ENCODE measurements at regions not wholly inside any gene's neighbourhood (a gene's known extent, or its start where the extent isn't known, plus 50 kb on each side); places are given as distances from the start of the nearest gene placed in this dataset.

DNA sequence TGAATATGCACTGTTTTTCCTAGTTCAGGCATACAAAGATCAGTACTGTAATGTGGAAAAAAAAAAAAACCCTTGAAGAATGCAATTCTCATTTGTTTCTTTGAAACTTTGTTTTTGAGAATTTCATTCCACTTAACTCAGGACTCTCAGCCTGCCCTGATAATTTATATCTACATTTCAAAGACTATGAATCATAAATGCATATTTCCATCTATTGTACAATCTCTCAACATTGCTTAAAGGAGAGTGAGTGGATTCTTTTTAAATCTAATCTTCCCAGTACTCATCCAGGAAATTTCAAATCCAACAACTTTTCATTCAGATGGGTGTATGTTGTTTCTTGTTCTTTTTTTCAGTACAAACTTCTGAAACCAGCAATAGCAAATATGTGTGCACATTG is 322.2 kb upstream of the DDI1 start:
- Histone ChIP-seq H3K79me2 (replicated peaks; ENCODE audit: insufficient read depth, low read length) (no peaks in the 10 kb centered on the region), H3K4me2 (ENCODE audit: low read length) (no peak overlapping the region), H3F3A (ENCODE audit: insufficient read depth, low read length, poor library complexity, severe bottlenecking) (no peaks in the 10 kb centered on the region), H4K20me1 (ENCODE audit: insufficient read depth) (no peaks in the 10 kb centered on the region), H3K27me3 (ENCODE audit: insufficient read depth, low read depth, low read length) (no peaks in the 10 kb centered on the region), H3K36me3 (ENCODE audit: insufficient read depth, low read length) (no peaks in the 10 kb centered on the region), H3K4me3 (ENCODE audit: low read length) (no peak overlapping the region), H3K9me2 (ENCODE audit: insufficient read depth, low read length) (no peaks in the 10 kb centered on the region), H2AFZ (ENCODE audit: low read depth, low read length) (no peak overlapping the region), H3K27ac (ENCODE audit: low read length) (no peak overlapping the region), H3K9ac (ENCODE audit: low read length) (no peak overlapping the region), H3K9me3 (ENCODE audit: low read length) (no peaks in the 10 kb centered on the region)
- no peak for TF ChIP-seq RAD21 (conservative IDR thresholded peaks at IDR 0.05)
- TF ChIP-seq, protein P1, sequence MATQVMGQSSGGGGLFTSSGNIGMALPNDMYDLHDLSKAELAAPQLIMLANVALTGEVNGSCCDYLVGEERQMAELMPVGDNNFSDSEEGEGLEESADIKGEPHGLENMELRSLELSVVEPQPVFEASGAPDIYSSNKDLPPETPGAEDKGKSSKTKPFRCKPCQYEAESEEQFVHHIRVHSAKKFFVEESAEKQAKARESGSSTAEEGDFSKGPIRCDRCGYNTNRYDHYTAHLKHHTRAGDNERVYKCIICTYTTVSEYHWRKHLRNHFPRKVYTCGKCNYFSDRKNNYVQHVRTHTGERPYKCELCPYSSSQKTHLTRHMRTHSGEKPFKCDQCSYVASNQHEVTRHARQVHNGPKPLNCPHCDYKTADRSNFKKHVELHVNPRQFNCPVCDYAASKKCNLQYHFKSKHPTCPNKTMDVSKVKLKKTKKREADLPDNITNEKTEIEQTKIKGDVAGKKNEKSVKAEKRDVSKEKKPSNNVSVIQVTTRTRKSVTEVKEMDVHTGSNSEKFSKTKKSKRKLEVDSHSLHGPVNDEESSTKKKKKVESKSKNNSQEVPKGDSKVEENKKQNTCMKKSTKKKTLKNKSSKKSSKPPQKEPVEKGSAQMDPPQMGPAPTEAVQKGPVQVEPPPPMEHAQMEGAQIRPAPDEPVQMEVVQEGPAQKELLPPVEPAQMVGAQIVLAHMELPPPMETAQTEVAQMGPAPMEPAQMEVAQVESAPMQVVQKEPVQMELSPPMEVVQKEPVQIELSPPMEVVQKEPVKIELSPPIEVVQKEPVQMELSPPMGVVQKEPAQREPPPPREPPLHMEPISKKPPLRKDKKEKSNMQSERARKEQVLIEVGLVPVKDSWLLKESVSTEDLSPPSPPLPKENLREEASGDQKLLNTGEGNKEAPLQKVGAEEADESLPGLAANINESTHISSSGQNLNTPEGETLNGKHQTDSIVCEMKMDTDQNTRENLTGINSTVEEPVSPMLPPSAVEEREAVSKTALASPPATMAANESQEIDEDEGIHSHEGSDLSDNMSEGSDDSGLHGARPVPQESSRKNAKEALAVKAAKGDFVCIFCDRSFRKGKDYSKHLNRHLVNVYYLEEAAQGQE (IDR thresholded peaks at IDR 0.05; ENCODE audit: borderline replicate concordance): no peak
- TF ChIP-seq MXI1 (conservative IDR thresholded peaks at IDR 0.05; ENCODE audit: poor library complexity, severe bottlenecking): no peak
- TF ChIP-seq POLR2AphosphoS5 (IDR thresholded peaks at IDR 0.05): no peak
- TF ChIP-seq EZH2 (IDR thresholded peaks at IDR 0.05; ENCODE audit: borderline replicate concordance, insufficient read depth, low read length, poor library complexity, severe bottlenecking): no peak
- TF ChIP-seq, protein P2, sequence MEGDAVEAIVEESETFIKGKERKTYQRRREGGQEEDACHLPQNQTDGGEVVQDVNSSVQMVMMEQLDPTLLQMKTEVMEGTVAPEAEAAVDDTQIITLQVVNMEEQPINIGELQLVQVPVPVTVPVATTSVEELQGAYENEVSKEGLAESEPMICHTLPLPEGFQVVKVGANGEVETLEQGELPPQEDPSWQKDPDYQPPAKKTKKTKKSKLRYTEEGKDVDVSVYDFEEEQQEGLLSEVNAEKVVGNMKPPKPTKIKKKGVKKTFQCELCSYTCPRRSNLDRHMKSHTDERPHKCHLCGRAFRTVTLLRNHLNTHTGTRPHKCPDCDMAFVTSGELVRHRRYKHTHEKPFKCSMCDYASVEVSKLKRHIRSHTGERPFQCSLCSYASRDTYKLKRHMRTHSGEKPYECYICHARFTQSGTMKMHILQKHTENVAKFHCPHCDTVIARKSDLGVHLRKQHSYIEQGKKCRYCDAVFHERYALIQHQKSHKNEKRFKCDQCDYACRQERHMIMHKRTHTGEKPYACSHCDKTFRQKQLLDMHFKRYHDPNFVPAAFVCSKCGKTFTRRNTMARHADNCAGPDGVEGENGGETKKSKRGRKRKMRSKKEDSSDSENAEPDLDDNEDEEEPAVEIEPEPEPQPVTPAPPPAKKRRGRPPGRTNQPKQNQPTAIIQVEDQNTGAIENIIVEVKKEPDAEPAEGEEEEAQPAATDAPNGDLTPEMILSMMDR (IDR thresholded peaks at IDR 0.05; ENCODE audit: poor library complexity, severe bottlenecking): no peak
- no peak for TF ChIP-seq EP300 (conservative IDR thresholded peaks at IDR 0.05; ENCODE audit: poor library complexity, severe bottlenecking)

DNA sequence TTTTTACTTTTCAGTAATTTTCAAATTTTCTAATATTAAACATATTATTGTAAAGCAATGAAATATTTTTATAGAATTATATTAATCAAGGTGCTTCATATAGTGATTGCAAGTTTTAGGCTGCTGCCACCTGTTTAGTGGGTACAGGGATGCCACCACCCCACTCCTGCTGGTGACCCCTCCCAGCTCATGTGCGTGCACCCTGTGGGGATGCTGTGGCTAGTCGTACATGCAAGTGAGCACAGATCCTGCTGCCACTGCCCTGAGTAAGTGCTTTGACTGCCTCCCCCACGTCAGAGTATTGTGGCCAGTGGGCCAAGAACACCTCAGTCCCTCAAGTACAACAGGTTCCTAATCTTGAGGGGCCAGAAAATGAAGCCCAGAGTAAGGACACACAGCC is 320.1 kb upstream of the DDI1 start:
- no peak overlapping the region for H3K27ac ChIP-seq (ENCODE audit: low read length)
- no peak overlapping the region for H2AFZ ChIP-seq (ENCODE audit: low read depth, low read length)
- no peak overlapping the region for H3K4me2 ChIP-seq (ENCODE audit: low read length)
- no peaks in the 10 kb centered on the region for H3K27me3 ChIP-seq (ENCODE audit: insufficient read depth, low read depth, low read length)
- no peaks in the 10 kb centered on the region for H3K36me3 ChIP-seq (ENCODE audit: insufficient read depth, low read length)
- no peaks in the 10 kb centered on the region for H3K9me3 ChIP-seq (ENCODE audit: low read length)
- TF ChIP-seq MXI1 (conservative IDR thresholded peaks at IDR 0.05; ENCODE audit: poor library complexity, severe bottlenecking) (no peak), POLR2AphosphoS5 (IDR thresholded peaks at IDR 0.05) (no peak), TAF1 (IDR thresholded peaks at IDR 0.05; ENCODE audit: low read depth) (no peak), SMC3 (conservative IDR thresholded peaks at IDR 0.05; ENCODE audit: poor library complexity) (no peak), EP300 (conservative IDR thresholded peaks at IDR 0.05; ENCODE audit: poor library complexity, severe bottlenecking) (no peak), EZH2 (IDR thresholded peaks at IDR 0.05; ENCODE audit: borderline replicate concordance, insufficient read depth, low read length, poor library complexity, severe bottlenecking) (no peak), RAD21 (conservative IDR thresholded peaks at IDR 0.05) (no peak)
- TF ChIP-seq, protein P1 (IDR thresholded peaks at IDR 0.05; ENCODE audit: borderline replicate concordance): no peak
- TF ChIP-seq, protein P2 (IDR thresholded peaks at IDR 0.05; ENCODE audit: poor library complexity, severe bottlenecking): no peak
- no peaks in the 10 kb centered on the region for H3K9me2 ChIP-seq (ENCODE audit: insufficient read depth, low read length)
- H3F3A ChIP-seq (ENCODE audit: insufficient read depth, low read length, poor library complexity, severe bottlenecking): no peaks in the 10 kb centered on the region
- H3K4me3 ChIP-seq (ENCODE audit: low read length): no peak overlapping the region
- H3K9ac ChIP-seq (ENCODE audit: low read length): no peak overlapping the region
- H4K20me1 ChIP-seq (ENCODE audit: insufficient read depth): no peaks in the 10 kb centered on the region
- no peaks in the 10 kb centered on the region for H3K79me2 ChIP-seq (replicated peaks; ENCODE audit: insufficient read depth, low read length)
